ENCODE measurements at regions not wholly inside any gene's neighbourhood (a gene's known extent, or its start where the extent isn't known, plus 50 kb on each side); places are given as distances from the start of the nearest gene placed in this dataset.
A peak's percentile ranks its signal among the peaks of the same experiment; 100 is the strongest.

DNA sequence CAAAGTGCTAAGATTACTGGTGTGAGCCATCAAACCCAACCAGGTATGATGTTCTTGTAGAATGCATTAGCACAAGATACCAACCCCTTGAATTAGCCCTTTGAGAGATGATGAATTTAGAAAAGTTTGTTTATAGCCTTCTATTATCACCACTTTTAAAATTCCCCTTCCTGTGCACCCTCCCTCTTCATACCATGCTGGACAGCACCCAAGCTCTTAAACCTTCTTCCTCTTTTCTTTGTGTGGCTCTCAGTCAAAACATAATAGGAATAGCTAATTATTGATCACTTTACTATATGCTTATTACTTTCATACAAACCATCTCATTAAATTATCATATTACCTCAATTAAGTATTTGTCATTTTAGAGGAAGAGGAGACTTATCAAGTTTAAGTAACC lies 87.6 kb upstream of the TMED7 start:
- intact Hi-C loops (cut with DNase I), result no loop called here
- H3K27me3 ChIP-seq (ENCODE audit: insufficient read depth in 3 of 3, low read length in 2 of 3), result no peaks in the 10 kb centered on the region
- ATAC-seq (no peak), DNase-seq (no peak)
- no peaks in the 10 kb centered on the region for H3K9me3 ChIP-seq
- TF ChIP-seq, protein P1, sequence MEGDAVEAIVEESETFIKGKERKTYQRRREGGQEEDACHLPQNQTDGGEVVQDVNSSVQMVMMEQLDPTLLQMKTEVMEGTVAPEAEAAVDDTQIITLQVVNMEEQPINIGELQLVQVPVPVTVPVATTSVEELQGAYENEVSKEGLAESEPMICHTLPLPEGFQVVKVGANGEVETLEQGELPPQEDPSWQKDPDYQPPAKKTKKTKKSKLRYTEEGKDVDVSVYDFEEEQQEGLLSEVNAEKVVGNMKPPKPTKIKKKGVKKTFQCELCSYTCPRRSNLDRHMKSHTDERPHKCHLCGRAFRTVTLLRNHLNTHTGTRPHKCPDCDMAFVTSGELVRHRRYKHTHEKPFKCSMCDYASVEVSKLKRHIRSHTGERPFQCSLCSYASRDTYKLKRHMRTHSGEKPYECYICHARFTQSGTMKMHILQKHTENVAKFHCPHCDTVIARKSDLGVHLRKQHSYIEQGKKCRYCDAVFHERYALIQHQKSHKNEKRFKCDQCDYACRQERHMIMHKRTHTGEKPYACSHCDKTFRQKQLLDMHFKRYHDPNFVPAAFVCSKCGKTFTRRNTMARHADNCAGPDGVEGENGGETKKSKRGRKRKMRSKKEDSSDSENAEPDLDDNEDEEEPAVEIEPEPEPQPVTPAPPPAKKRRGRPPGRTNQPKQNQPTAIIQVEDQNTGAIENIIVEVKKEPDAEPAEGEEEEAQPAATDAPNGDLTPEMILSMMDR (IDR thresholded peaks at IDR 0.05), result no peak
- H3K4me1 ChIP-seq, result no peaks in the 10 kb centered on the region
- no peak overlapping the region for H3K4me3 ChIP-seq
- no peaks in the 10 kb centered on the region for H3K36me3 ChIP-seq (ENCODE audit: insufficient read depth in 1 of 2, low read depth in 1 of 2)
- H3K27ac ChIP-seq, result no peak overlapping the region

DNA sequence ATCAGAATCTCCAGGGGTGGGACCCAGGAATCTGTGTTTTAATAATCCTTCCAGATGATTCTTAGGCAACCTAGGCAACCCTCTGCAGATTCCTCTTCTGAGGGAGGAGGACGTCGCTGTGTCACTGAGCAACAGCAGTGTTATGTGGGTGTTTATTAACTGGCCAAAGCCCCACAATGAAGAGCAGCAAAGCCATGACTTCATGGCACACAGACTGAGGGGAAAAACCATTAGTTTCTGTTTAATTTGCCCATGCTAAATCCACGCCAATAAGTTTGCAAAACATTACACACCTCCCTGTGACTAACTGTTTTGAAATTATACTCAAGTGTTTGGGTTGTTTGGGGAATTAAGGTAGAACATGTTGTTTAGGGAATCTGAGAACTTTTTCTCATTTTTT lies 83.7 kb upstream of the TMED7 start:
- 50 to 70% (median 58%) methylated on average over 3 of the region's 3 CpGs for WGBS, 3 donors
- intact Hi-C loops (cut with DNase I), result no loop called here
- peak in 1 of 2 donors; percentile 11 for DNase-seq

DNA sequence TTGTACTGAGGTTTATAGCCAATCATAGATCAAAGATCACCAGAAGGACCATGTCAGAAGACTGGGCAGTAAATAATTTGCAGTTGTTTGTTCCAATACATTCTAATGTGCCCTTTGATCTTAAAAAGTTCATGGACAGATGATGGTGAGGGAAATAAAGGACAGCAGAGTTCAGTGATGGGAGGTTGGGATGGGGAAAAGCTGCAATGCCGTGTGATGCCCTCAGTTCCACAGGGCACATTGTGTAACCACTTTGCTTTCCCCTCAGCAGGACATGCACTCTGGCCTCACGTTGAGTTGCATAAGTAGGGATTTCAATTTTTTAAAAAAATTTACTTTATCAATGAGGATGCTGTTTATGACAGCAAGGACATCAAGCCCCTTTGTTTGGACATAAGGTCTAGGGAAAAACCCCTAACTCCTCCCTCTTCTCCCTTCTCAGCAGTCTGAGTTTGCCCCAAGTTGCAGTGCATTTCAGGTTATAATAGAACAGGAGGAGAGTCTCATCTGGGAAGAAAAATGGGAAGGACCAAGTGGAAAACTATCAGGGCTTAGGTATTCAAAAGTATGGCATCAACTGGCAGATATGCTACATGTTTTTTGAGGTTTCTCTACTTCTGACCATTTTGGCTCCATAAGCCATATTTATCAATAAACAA lies 83.1 kb upstream of the TMED7 start:
- no peak for DNase-seq
- H3K27ac ChIP-seq, result no peak overlapping the region
- H3K27me3 ChIP-seq (ENCODE audit: insufficient read depth in 3 of 3, low read length in 2 of 3), result no peaks in the 10 kb centered on the region
- intact Hi-C loops (cut with DNase I), result no loop called here
- WGBS, 3 donors, result 71 to 79% (median 77%) methylated on average over 2 of the region's 2 CpGs
- no peak overlapping the region for H3K4me3 ChIP-seq
- no peaks in the 10 kb centered on the region for H3K9me3 ChIP-seq
- ATAC-seq, result no peak
- H3K4me1 ChIP-seq, result no peaks in the 10 kb centered on the region
- H3K36me3 ChIP-seq (ENCODE audit: insufficient read depth in 1 of 2, low read depth in 1 of 2), result no peaks in the 10 kb centered on the region
- TF ChIP-seq, protein P1 (IDR thresholded peaks at IDR 0.05), result no peak

More for the DNA sequence above, 83.7 kb upstream of the TMED7 start:
- Histone ChIP-seq H3K27me3 (ENCODE audit: insufficient read depth in 3 of 3, low read length in 2 of 3) (no peaks in the 10 kb centered on the region), H3K4me3 (no peak overlapping the region), H3K4me1 (no peaks in the 10 kb centered on the region), H3K36me3 (ENCODE audit: insufficient read depth in 1 of 2, low read depth in 1 of 2) (no peaks in the 10 kb centered on the region), H3K9me3 (no peaks in the 10 kb centered on the region), H3K27ac (no peak overlapping the region)
- ATAC-seq, result peak in 1 of 4 donors; percentile 22
- TF ChIP-seq, protein P1 (IDR thresholded peaks at IDR 0.05), result no peak

DNA sequence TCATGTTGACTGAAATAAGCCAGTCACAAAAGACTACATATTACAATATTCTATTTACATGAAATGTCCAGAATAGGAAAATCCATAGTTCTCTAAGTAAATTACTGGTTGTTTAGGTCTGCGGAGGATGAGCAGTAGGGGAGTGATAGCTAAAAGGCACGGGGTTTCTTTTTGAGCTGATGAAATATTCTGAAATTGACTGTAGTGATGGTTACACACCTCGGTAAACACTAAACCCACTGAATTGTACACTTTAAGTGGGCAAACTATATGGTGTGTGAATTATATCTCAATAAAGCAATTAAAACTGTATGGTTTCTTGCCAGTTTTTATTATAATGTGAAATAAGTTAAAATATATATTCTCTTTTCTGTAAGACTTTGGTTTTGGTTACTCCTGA lies 77.7 kb upstream of the TMED7 start:
- DNase-seq (no peak), ATAC-seq (no peak)
- Histone ChIP-seq H3K9me3 (no peaks in the 10 kb centered on the region), H3K27ac (no peak overlapping the region), H3K4me3 (no peak overlapping the region), H3K36me3 (ENCODE audit: insufficient read depth in 1 of 2, low read depth in 1 of 2) (no peaks in the 10 kb centered on the region), H3K27me3 (ENCODE audit: insufficient read depth in 3 of 3, low read length in 2 of 3) (no peaks in the 10 kb centered on the region), H3K4me1 (no peaks in the 10 kb centered on the region)
- TF ChIP-seq, protein P1 (IDR thresholded peaks at IDR 0.05), result no peak
- intact Hi-C loops (cut with DNase I), result no loop called here
- WGBS, 3 donors, result 89 to 95% (median 91%) methylated on average over 3 of the region's 3 CpGs

DNA sequence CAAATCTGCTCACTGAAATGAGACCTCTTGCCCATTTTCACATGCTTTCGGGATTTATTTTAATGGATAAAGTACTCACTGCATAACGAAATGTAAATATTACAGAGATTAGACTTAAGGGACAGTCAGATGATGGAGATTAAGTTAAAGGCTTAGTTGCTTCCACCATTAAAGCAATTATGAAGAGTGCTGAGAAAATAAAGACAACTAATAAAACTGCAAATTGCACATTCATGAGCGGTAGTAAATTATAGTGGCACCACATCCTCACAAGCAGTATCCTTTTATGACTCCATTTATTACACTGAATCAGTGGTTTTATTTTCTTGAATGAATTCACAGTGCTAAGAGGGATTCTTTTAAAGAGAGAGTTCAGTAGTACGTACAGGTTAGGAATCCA lies 76.2 kb upstream of the TMED7 start:
- no peak for ATAC-seq
- H3K4me1 ChIP-seq, result no peaks in the 10 kb centered on the region
- intact Hi-C loops (cut with DNase I), result no loop called here
- H3K4me3 ChIP-seq, result no peak overlapping the region
- TF ChIP-seq, protein P1 (IDR thresholded peaks at IDR 0.05), result no peak
- DNase-seq, result no peak
- no peaks in the 10 kb centered on the region for H3K9me3 ChIP-seq
- WGBS, 3 donors, result 60 to 64% (median 63%) methylated on average over 4 of the region's 4 CpGs
- no peaks in the 10 kb centered on the region for H3K27me3 ChIP-seq (ENCODE audit: insufficient read depth in 3 of 3, low read length in 2 of 3)
- no peak overlapping the region for H3K27ac ChIP-seq
- no peaks in the 10 kb centered on the region for H3K36me3 ChIP-seq (ENCODE audit: insufficient read depth in 1 of 2, low read depth in 1 of 2)
